HG02623 (cell line): ENCODE measurements at regions not wholly inside any gene's neighbourhood (a gene's known extent, or its start where the extent isn't known, plus 50 kb on each side); places are given as distances from the start of the nearest gene placed in this dataset.

Source experiments
- ATAC-seq: cut with Tn5 transposase; IDR thresholded peaks from one replicate; pipeline ENCODE4 v1.9.1; 2021; ENCODE audit warnings: moderate library complexity; ENCODE audit not compliant: unreplicated experiment

GRCh38 chr13:40235160-40235796 is 431.2 kb downstream of the FOXO1 start:
- no peak for ATAC-seq

DNA sequence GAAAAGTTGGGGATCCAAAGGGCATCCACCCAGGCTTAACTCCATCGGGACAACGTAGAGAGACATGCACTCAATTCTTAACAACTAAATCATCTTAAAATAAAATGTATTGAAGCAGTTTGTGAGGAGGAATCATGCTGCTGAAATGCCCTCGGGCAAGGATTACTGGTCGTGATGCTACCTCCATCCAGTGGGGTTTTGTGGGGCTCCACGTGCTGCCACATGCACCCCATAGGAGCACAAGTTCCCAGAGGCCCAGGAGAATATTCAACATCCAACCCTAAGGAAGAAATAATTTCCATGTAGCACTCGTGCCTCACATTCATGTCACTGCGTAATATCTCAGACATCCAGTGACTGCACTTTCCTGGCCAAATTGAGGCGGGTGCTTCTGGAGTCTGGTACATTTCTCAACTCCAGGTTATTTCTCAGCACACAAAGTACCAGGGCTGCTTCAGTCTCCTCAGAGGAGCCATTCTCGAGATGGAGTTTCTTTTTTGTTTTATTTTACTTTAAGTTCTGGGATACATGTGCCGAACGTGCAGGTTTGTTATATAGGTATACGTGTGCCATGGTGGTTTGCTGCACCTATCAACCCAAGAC is 429.8 kb downstream of the FOXO1 start:
- ATAC-seq: no peak

DNA sequence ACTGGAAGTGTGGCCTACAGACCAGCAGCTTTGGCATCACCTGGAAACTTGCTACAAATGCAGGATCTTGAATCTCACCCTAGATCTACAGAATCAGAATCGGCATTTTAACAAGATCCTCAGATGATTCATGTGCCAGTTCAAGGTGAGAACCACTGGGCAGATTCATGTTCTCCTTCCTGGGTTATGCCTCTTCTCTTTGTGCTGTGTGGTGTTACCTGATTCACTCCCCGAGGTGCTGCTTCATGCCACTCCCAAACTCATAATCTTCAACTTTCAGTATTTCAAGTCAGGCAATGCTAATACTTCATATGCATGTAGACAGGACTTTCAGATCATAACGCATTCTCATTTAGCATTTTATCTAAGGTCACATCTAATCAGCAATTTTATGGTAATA is 427.7 kb downstream of the FOXO1 start:
- ATAC-seq: no peak

GRCh38 chr13:40240293-40240692 is 426.1 kb downstream of the FOXO1 start:
- no peak for ATAC-seq

DNA sequence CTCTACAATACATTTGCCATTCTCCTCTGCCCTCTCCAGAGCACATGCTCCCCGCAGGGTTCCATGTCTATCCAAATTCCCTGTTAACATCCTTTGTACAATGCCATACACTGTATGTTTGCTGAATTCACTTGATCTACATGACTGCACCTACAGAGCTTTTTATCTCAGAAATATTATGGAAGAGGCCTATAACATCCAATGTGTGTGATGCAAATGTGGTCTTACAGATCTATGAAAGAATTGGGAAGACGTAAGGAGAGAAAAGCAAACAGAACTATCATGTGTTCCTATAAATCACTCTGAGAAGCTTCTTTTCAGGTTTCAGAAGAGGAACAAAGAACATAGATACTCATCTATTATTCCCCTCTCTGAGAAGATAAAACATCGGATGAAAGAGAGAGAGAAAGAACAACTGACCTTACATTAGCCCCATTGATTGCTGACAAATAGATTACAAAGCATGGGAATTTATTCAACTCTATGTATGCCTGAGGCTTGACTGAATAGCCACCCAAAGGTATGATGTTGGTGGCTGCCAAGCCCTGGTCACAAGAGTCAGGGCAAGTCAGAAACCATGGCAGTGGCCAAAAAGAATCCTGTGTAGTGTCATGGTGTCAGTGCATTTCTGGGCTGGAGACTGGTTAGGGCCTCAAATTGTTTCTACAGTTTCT is 425.2 kb downstream of the FOXO1 start:
- no peak for ATAC-seq

GRCh38 chr13:40243047-40243446 is 423.4 kb downstream of the FOXO1 start:
- no peak for ATAC-seq

DNA sequence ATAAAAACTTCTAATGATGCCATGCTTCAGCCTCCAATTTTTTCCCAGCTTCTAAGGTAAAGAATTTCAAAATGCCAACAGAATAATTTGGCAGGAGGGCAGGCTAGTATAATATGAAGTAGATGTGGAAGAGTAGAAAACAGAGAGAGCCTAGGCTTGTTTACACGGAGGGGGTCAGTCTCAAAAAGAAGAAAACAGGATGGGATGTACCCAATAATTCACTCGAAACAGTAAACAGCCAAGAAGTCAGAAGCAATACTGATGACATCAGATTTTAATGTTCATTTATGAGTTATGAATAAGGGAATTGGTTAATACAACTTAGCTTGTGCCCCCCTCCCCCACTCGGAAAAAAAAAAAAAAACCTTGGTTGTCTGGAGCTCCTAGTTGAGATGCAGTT is 422.5 kb downstream of the FOXO1 start:
- ATAC-seq: no peak

GRCh38 chr13:40245567-40245966 is 420.9 kb downstream of the FOXO1 start:
- no peak for ATAC-seq

GRCh38 chr13:40247845-40248244 is 418.6 kb downstream of the FOXO1 start:
- ATAC-seq: no peak

DNA sequence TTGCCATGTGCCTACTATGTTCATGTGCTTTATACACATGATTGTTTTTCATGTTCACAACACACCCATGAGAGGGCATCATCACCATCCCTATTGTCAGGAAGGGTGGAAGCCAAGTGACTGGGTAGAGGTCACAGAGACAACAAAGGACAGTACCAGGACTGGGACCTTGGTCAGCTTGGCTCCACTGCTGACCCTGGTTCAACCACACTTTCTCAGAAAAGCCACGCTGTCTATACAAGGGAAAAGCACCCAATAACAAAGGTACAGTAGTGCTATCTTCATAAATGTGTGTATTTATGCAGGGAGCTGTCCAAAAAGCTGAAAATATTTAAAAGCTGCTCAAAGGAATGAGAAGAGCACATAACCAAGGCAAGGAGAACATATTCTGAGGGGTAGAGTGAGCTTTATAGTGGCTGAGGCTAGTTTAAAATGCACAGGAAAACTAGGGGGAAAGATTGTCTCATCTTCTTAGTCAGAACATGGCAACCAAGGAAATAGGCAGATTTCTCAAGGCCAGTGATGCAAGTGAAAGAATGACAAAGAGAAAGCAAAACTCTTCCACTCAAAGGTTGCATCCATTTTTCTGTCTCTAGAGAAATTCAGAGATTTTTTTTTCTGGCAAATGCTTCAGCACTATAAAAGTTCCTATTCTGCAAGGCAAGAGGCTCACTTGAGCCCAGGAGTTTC is 415.0 kb downstream of the FOXO1 start:
- no peak for ATAC-seq

DNA sequence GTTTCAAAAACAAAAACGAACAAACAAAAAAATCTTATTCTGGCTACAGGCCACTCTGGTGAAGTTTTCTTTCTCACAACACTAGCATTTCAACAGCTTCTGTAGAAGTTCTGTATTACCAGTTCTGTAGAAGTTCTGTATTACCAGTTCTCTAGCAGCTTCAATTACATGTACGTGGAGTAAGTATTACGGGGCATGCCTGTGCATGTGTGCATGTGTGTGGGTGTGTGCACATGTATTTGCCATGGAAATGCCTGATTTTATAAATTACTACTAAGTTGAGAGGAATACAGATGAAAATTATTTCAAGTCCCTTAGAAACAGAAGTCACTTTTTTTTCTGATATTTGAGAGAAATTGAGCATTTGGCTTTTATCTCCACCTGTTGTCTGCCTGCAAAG is 414.2 kb downstream of the FOXO1 start:
- ATAC-seq: no peak

- no peak for ATAC-seq
These were observed 413.8 kb downstream of the FOXO1 start for GRCh38 chr13:40252676-40253075.

DNA sequence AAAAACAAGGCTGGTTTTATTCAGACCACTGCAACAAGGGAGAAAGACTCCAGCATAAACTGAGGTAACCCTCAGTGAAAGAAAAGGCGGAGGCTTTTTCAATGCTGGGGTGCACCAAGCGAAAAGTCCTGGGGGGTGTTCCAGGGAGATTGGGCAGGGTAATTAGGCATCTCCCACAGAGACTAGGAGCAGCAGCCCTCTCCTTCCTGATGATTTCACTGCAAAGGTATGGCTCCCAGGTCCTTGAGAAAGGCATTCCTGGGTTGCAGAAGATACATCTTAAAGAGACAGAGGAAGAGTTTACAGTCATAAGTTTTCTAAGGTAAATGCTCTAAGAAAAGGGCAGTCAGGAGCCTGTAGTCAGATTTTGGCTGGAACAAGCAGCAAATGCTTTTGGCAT is 412.0 kb downstream of the FOXO1 start:
- ATAC-seq: no peak

GRCh38 chr13:40255551-40255950 is 410.9 kb downstream of the FOXO1 start:
- no peak for ATAC-seq

GRCh38 chr13:40259899-40260298 is 406.5 kb downstream of the FOXO1 start:
- no peak for ATAC-seq

GRCh38 chr13:40261336-40261735 is 405.1 kb downstream of the FOXO1 start:
- no peak for ATAC-seq

DNA sequence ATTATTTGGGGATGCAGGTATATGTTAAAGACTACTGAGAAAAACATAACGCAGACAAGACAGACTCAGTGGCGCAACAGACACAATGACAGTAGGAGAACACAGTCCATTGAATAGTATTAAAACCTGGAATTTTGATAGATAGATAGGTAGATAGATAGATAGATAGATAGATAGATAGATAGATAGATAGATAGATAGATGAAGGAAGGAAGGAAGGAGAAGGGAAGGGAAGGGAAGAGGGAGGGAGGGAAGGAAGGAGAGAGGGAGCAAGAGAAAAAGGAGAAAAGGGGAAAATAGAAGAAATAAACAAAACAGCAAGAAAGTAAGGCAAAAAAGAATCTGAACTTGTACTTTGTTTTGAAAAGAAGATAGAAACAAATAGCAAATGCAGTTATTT is 404.5 kb downstream of the FOXO1 start:
- no peak for ATAC-seq

GRCh38 chr13:40269086-40269485 is 397.4 kb downstream of the FOXO1 start:
- ATAC-seq: no peak

DNA sequence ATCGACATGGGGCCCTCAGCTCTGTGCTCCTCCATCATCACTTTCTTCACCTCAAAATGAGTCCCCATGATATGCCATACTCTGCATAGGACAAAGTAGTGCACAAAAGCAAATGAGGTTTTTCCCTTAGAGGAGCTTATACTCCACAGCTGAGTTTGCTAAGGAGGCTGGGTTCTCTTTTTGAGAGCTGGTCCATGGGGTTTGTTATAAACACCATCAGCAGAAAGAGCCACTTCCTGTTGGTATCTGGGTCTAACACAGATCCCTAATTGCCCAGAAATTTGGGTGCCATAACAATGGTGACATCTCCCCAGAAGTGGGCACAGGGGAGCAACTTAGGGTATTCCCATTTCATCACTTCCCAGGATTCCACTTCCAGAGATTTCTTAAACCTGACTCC is 395.7 kb downstream of the FOXO1 start:
- no peak for ATAC-seq

DNA sequence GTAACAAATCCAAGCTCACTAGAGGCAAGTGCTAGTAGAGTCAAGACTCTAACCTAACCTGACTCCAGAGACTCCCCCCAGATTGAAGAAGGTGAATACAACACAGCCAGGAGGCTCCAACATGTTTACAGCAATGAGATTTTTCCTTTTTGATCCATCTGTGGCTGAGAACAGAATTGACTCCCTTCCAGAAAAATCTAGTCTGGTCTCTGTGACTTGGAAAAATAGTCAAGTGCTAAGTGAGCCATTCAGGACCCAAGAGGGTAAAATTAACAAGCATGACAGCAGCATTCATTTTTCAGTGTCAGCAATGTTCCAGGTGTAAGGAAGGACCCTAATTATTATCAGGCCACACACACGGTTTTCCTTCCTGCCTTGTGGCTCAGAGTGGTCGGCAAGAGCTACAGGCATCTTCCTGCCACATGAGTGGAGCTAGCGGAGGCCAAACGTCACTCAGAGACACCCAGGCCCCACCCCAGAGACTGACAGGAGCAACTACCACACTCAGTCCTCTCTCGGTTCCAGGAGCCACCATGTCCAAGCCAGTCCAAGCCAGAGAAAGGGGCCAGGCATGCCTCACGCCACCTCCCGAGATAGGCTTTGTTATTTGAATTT is 395.1 kb downstream of the FOXO1 start:
- ATAC-seq: no peak

GRCh38 chr13:40271931-40272775 is 394.3 kb downstream of the FOXO1 start:
- no peak for ATAC-seq
